HG03565 (cell line): ENCODE measurements at regions not wholly inside any gene's neighbourhood (a gene's known extent, or its start where the extent isn't known, plus 50 kb on each side); places are given as distances from the start of the nearest gene placed in this dataset.
"Not testable (repeated sequence)": the region's sequence is repeated elsewhere in the genome, so short reads cannot be mapped to it uniquely, and the experiment has no call there.

ENCODE experiments used
- ATAC-seq: cut with Tn5 transposase; IDR thresholded peaks from one replicate; pipeline ENCODE4 v1.9.1; 2021; ENCODE audit warnings: mild to moderate bottlenecking, moderate library complexity; ENCODE audit not compliant: unreplicated experiment

GRCh38 chrX:150232222-150232621 is 130.9 kb upstream of the MAMLD1 start:
- ATAC-seq, result not testable (repeated sequence)

- no peak for ATAC-seq
These were observed 129.0 kb upstream of the MAMLD1 start for GRCh38 chrX:150234126-150234525.

GRCh38 chrX:150236327-150236726 is 126.8 kb upstream of the MAMLD1 start:
- ATAC-seq, result no peak

GRCh38 chrX:150238632-150239382 is 124.3 kb upstream of the MAMLD1 start:
- no peak for ATAC-seq

- ATAC-seq, result no peak
These were observed 123.0 kb upstream of the MAMLD1 start for GRCh38 chrX:150239946-150240642.

- ATAC-seq, result no peak
These were observed 122.5 kb upstream of the MAMLD1 start for GRCh38 chrX:150240643-150240970.

- no peak for ATAC-seq
These were observed 109.0 kb upstream of the MAMLD1 start for GRCh38 chrX:150253959-150254620.

GRCh38 chrX:150254909-150255308 is 108.2 kb upstream of the MAMLD1 start:
- no peak for ATAC-seq

- ATAC-seq, result no peak
These were observed 107.4 kb upstream of the MAMLD1 start for GRCh38 chrX:150255441-150256296.

GRCh38 chrX:150256297-150256650 is 106.8 kb upstream of the MAMLD1 start:
- ATAC-seq, result no peak

GRCh38 chrX:150257353-150258175 is 105.6 kb upstream of the MAMLD1 start:
- no peak for ATAC-seq

GRCh38 chrX:150258176-150258425 is 105.0 kb upstream of the MAMLD1 start:
- ATAC-seq, result no peak

- ATAC-seq, result no peak
These were observed 104.4 kb upstream of the MAMLD1 start for GRCh38 chrX:150258463-150259430.

- ATAC-seq, result no peak
These were observed 100.7 kb upstream of the MAMLD1 start for GRCh38 chrX:150262456-150262855.

- ATAC-seq, result no peak
These were observed 94.2 kb upstream of the MAMLD1 start for GRCh38 chrX:150268839-150269355.

GRCh38 chrX:150269605-150270254 is 93.4 kb upstream of the MAMLD1 start:
- ATAC-seq, result no peak

- no peak for ATAC-seq
These were observed 92.5 kb upstream of the MAMLD1 start for GRCh38 chrX:150270622-150271021.

GRCh38 chrX:150273575-150274294 is 89.4 kb upstream of the MAMLD1 start:
- not testable (repeated sequence) for ATAC-seq
